MM.1S (cell line): ENCODE measurements at regions not wholly inside any gene's neighbourhood (a gene's known extent, or its start where the extent isn't known, plus 50 kb on each side); places are given as distances from the start of the nearest gene placed in this dataset.

ENCODE experiments used
- DNase-seq: peaks from one replicate; pipeline ENCODE4 v3.0.0-alpha.2; 2015
- H2AFZ ChIP-seq: fragments of 300-600 bp; sonication (generic); 2 replicates; pipeline ENCODE4 v1.6.0; 2016; ENCODE audit warnings: antibody characterized with exemption, low read length
- H3F3A ChIP-seq: fragments of 300-600 bp; sonication (generic); 2 replicates; pipeline ENCODE4 v1.6.1; 2016; ENCODE audit warnings: mild to moderate bottlenecking, antibody characterized with exemption, low read length, moderate library complexity, mixed read lengths; ENCODE audit not compliant: insufficient read depth
- H3K27ac ChIP-seq: fragments of 300-600 bp; sonication (generic); 2 replicates; pipeline ENCODE4 v1.5.1; 2016; ENCODE audit warnings: mild to moderate bottlenecking, low read length
- H3K27me3 ChIP-seq: fragments of 300-600 bp; sonication (generic); replicated peaks from 2 replicates; pipeline ENCODE4 v1.6.0; 2016; ENCODE audit warnings: low read length; ENCODE audit not compliant: insufficient read depth
- H3K36me3 ChIP-seq: fragments of 300-600 bp; sonication (generic); replicated peaks from 2 replicates; pipeline ENCODE4 v1.6.1; 2016; ENCODE audit warnings: mild to moderate bottlenecking, low read length, mixed read lengths; ENCODE audit not compliant: insufficient read depth
- H3K4me1 ChIP-seq: fragments of 300-600 bp; sonication (generic); 2 replicates; pipeline ENCODE4 v1.6.1; 2016; ENCODE audit warnings: low read length, mixed read lengths
- H3K4me2 ChIP-seq: fragments of 300-600 bp; sonication (generic); 2 replicates; pipeline ENCODE4 v1.6.0; 2016; ENCODE audit warnings: low read depth, low read length
- H3K4me3 ChIP-seq: fragments of 300-600 bp; sonication (generic); 2 replicates; pipeline ENCODE4 v1.5.1; 2016; ENCODE audit warnings: low read length, mixed read lengths
- H3K79me2 ChIP-seq: fragments of 300-600 bp; sonication (generic); 2 replicates; pipeline ENCODE4 v1.6.1; 2016; ENCODE audit warnings: mixed run types, low read length, mixed read lengths
- H3K9ac ChIP-seq: fragments of 300-600 bp; sonication (generic); 2 replicates; pipeline ENCODE4 v1.6.1; 2016; ENCODE audit warnings: low read length, mixed read lengths
- H3K9me2 ChIP-seq: fragments of 300-600 bp; sonication (generic); replicated peaks from 2 replicates; pipeline ENCODE4 v1.6.1; 2016; ENCODE audit warnings: mild to moderate bottlenecking, low read length, mixed read lengths; ENCODE audit not compliant: insufficient read depth
- H3K9me3 ChIP-seq: fragments of 300-600 bp; sonication (generic); replicated peaks from 2 replicates; pipeline ENCODE4 v1.6.1; 2016; ENCODE audit warnings: mild to moderate bottlenecking, low read length, mixed read lengths; ENCODE audit not compliant: insufficient read depth
- H4K20me1 ChIP-seq: fragments of 300-600 bp; sonication (generic); 2 replicates; pipeline ENCODE4 v1.6.1; 2016; ENCODE audit warnings: mild to moderate bottlenecking, low read length, moderate library complexity, mixed read lengths; ENCODE audit not compliant: insufficient read depth
- EZH2 ChIP-seq: fragments of 300-600 bp; sonication (generic); optimal IDR thresholded peaks from 2 replicates; pipeline ENCODE3; 2017; ENCODE audit warnings: low read depth, mild to moderate bottlenecking, antibody characterized with exemption, low read length, mixed read lengths
- EZH2phosphoT487 ChIP-seq: fragments of 300-600 bp; sonication (generic); IDR thresholded peaks from 2 replicates; pipeline ENCODE4 v1.6.1; 2018; ENCODE audit warnings: antibody characterized with exemption, low read length
- TF ChIP-seq, protein P1 (sequence below): fragments of 300-600 bp; sonication (generic); IDR thresholded peaks from 2 replicates; pipeline ENCODE4 v1.5.1; 2016; ENCODE audit warnings: antibody characterized with exemption, low read length, mixed read lengths

- H3F3A ChIP-seq, result no peaks in the 10 kb centered on the region
- no peak overlapping the region for H3K4me2 ChIP-seq
- peaks cover 15% of the 10 kb centered on the region for H3K4me1 ChIP-seq
- no peaks in the 10 kb centered on the region for H4K20me1 ChIP-seq
- no peak overlapping the region for H3K27ac ChIP-seq
- DNase-seq, result no peak
- H3K9me3 ChIP-seq, result no peaks in the 10 kb centered on the region
- H3K36me3 ChIP-seq, result no peaks in the 10 kb centered on the region
- H3K9ac ChIP-seq, result no peak overlapping the region
- no peak overlapping the region for H2AFZ ChIP-seq
- H3K4me3 ChIP-seq, result no peak overlapping the region
- H3K79me2 ChIP-seq, result no peaks in the 10 kb centered on the region
- TF ChIP-seq, protein P1, sequence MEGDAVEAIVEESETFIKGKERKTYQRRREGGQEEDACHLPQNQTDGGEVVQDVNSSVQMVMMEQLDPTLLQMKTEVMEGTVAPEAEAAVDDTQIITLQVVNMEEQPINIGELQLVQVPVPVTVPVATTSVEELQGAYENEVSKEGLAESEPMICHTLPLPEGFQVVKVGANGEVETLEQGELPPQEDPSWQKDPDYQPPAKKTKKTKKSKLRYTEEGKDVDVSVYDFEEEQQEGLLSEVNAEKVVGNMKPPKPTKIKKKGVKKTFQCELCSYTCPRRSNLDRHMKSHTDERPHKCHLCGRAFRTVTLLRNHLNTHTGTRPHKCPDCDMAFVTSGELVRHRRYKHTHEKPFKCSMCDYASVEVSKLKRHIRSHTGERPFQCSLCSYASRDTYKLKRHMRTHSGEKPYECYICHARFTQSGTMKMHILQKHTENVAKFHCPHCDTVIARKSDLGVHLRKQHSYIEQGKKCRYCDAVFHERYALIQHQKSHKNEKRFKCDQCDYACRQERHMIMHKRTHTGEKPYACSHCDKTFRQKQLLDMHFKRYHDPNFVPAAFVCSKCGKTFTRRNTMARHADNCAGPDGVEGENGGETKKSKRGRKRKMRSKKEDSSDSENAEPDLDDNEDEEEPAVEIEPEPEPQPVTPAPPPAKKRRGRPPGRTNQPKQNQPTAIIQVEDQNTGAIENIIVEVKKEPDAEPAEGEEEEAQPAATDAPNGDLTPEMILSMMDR, result no peak
- TF ChIP-seq EZH2, result no peak
- TF ChIP-seq EZH2phosphoT487, result no peak
- H3K9me2 ChIP-seq, result no peaks in the 10 kb centered on the region
- H3K27me3 ChIP-seq, result no peaks in the 10 kb centered on the region
These were observed 194.3 kb upstream of the ANO3 start for GRCh38 chr11:26137651-26138050.

DNA sequence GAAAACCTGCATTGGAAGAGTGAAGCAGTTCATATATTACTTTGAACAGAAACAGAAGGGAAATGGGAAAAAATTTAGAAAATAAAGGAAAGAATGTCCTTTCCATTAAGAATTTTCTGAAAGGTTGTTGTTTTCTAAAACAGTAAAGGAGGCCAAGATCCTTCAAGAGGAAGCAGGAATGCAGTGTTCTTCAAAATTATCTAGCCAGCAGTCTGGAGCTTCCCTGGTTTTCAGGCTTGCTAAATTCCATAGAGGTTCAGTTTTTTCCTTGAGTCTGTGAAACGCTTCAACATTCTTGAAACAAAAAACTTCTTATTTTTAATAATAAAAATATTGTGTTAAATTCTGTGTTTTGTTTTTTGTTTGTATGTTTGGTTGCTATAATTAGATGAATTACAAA lies 189.0 kb upstream of the ANO3 start:
- Histone ChIP-seq H3K27ac (no peak overlapping the region), H3K9ac (no peak overlapping the region), H3F3A (no peaks in the 10 kb centered on the region), H3K36me3 (no peaks in the 10 kb centered on the region), H3K9me2 (no peaks in the 10 kb centered on the region), H3K27me3 (no peaks in the 10 kb centered on the region), H3K79me2 (no peaks in the 10 kb centered on the region), H4K20me1 (no peaks in the 10 kb centered on the region), H2AFZ (no peak overlapping the region), H3K4me2 (no peak overlapping the region), H3K4me1 (peaks cover 15% of the 10 kb centered on the region), H3K9me3 (no peaks in the 10 kb centered on the region), H3K4me3 (no peak overlapping the region)
- no peak for DNase-seq
- no peak for TF ChIP-seq EZH2phosphoT487
- TF ChIP-seq, protein P1, result no peak
- TF ChIP-seq EZH2, result no peak

GRCh38 chr11:26143566-26144290 lies 188.2 kb upstream of the ANO3 start:
- no peak overlapping the region for H3K9ac ChIP-seq
- H3K27me3 ChIP-seq, result no peaks in the 10 kb centered on the region
- H2AFZ ChIP-seq, result peak overlapping the region; percentile 49
- no peak overlapping the region; the same call in 1 of the 2 replicates for H3K4me3 ChIP-seq
- no peaks in the 10 kb centered on the region for H3K9me3 ChIP-seq
- H3K36me3 ChIP-seq, result no peaks in the 10 kb centered on the region
- no peaks in the 10 kb centered on the region for H4K20me1 ChIP-seq
- no peak for TF ChIP-seq EZH2phosphoT487
- no peak for TF ChIP-seq EZH2
- TF ChIP-seq, protein P1, result no peak
- H3K27ac ChIP-seq, result peak overlapping the region; percentile 9; the same call in 1 of the 2 replicates
- peak; percentile 29 for DNase-seq
- H3K9me2 ChIP-seq, result no peaks in the 10 kb centered on the region
- H3K79me2 ChIP-seq, result no peaks in the 10 kb centered on the region
- H3K4me1 ChIP-seq, result peaks cover 15% of the 10 kb centered on the region
- H3F3A ChIP-seq, result no peaks in the 10 kb centered on the region
- peak overlapping the region; percentile 40; the same call in 1 of the 2 replicates for H3K4me2 ChIP-seq
